GM18870 (cell line): ENCODE measurements at regions not wholly inside any gene's neighbourhood (a gene's known extent, or its start where the extent isn't known, plus 50 kb on each side); places are given as distances from the start of the nearest gene placed in this dataset.

Source experiments
- ATAC-seq: cut with Tn5 transposase; IDR thresholded peaks from one replicate; pipeline ENCODE4 v1.9.1; 2021; ENCODE audit warnings: moderate library complexity; ENCODE audit not compliant: unreplicated experiment

- ATAC-seq = no peak
Measured at GRCh38 chr18:25454730-25455129, 102.8 kb upstream of the ZNF521 start.

- no peak for ATAC-seq
Measured at GRCh38 chr18:25454270-25454659, 102.3 kb upstream of the ZNF521 start.

- ATAC-seq = no peak
Measured at GRCh38 chr18:25453556-25454269, 101.7 kb upstream of the ZNF521 start.

- ATAC-seq = no peak
Measured at GRCh38 chr18:25451077-25451658, 99.2 kb upstream of the ZNF521 start.

- no peak for ATAC-seq
Measured at GRCh38 chr18:25449046-25449445, 97.1 kb upstream of the ZNF521 start.

GRCh38 chr18:25446972-25447371, 95.0 kb upstream of the ZNF521 start:
- no peak for ATAC-seq

GRCh38 chr18:25445430-25445829, 93.5 kb upstream of the ZNF521 start:
- ATAC-seq = no peak

GRCh38 chr18:25443776-25444175, 91.8 kb upstream of the ZNF521 start:
- no peak for ATAC-seq

- ATAC-seq = no peak
Measured at GRCh38 chr18:25435149-25435782, 83.3 kb upstream of the ZNF521 start.

GRCh38 chr18:25434745-25435144, 82.8 kb upstream of the ZNF521 start:
- no peak for ATAC-seq

GRCh38 chr18:25433590-25433989, 81.6 kb upstream of the ZNF521 start:
- no peak for ATAC-seq

- ATAC-seq = no peak
Measured at GRCh38 chr18:25425024-25425423, 73.1 kb upstream of the ZNF521 start.

- ATAC-seq = no peak
Measured at GRCh38 chr18:25423760-25424159, 71.8 kb upstream of the ZNF521 start.

GRCh38 chr18:25423267-25423666, 71.3 kb upstream of the ZNF521 start:
- no peak for ATAC-seq

- ATAC-seq = no peak
Measured at GRCh38 chr18:25422230-25422629, 70.3 kb upstream of the ZNF521 start.

- ATAC-seq = no peak
Measured at GRCh38 chr18:25420077-25420825, 68.3 kb upstream of the ZNF521 start.

GRCh38 chr18:25416374-25416773, 64.4 kb upstream of the ZNF521 start:
- ATAC-seq = no peak

GRCh38 chr18:25409971-25410370, 58.0 kb upstream of the ZNF521 start:
- ATAC-seq = no peak

GRCh38 chr18:25408293-25408692, 56.3 kb upstream of the ZNF521 start:
- no peak for ATAC-seq
